ENCODE measurements at regions not wholly inside any gene's neighbourhood (a gene's known extent, or its start where the extent isn't known, plus 50 kb on each side); places are given as distances from the start of the nearest gene placed in this dataset.
A peak's percentile ranks its signal among the peaks of the same experiment; 100 is the strongest.

DNA sequence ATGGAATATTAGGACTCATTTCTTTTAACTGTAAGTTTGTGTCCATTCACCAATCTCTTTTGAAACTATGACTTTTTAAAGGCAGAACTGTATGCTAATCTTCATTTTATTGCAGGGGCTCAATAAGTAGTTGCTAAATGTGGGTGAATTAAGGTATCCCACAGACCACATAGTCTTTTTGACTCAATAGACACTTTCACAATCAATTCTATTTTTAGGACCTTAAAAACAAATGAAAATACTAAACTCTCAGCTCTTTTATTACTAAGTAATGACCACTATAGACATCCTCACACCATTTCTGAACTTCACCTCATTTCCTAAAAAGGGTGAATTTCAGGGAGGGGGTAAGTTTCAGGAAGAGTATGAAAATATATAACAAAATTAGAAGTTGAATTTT lies 106.8 kb upstream of the BEND6 start (continued):
- TF ChIP-seq, protein P1, sequence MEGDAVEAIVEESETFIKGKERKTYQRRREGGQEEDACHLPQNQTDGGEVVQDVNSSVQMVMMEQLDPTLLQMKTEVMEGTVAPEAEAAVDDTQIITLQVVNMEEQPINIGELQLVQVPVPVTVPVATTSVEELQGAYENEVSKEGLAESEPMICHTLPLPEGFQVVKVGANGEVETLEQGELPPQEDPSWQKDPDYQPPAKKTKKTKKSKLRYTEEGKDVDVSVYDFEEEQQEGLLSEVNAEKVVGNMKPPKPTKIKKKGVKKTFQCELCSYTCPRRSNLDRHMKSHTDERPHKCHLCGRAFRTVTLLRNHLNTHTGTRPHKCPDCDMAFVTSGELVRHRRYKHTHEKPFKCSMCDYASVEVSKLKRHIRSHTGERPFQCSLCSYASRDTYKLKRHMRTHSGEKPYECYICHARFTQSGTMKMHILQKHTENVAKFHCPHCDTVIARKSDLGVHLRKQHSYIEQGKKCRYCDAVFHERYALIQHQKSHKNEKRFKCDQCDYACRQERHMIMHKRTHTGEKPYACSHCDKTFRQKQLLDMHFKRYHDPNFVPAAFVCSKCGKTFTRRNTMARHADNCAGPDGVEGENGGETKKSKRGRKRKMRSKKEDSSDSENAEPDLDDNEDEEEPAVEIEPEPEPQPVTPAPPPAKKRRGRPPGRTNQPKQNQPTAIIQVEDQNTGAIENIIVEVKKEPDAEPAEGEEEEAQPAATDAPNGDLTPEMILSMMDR (conservative IDR thresholded peaks at IDR 0.05; ENCODE audit: low read depth in 2 of 2) = no peak
- TF ChIP-seq, protein P2, sequence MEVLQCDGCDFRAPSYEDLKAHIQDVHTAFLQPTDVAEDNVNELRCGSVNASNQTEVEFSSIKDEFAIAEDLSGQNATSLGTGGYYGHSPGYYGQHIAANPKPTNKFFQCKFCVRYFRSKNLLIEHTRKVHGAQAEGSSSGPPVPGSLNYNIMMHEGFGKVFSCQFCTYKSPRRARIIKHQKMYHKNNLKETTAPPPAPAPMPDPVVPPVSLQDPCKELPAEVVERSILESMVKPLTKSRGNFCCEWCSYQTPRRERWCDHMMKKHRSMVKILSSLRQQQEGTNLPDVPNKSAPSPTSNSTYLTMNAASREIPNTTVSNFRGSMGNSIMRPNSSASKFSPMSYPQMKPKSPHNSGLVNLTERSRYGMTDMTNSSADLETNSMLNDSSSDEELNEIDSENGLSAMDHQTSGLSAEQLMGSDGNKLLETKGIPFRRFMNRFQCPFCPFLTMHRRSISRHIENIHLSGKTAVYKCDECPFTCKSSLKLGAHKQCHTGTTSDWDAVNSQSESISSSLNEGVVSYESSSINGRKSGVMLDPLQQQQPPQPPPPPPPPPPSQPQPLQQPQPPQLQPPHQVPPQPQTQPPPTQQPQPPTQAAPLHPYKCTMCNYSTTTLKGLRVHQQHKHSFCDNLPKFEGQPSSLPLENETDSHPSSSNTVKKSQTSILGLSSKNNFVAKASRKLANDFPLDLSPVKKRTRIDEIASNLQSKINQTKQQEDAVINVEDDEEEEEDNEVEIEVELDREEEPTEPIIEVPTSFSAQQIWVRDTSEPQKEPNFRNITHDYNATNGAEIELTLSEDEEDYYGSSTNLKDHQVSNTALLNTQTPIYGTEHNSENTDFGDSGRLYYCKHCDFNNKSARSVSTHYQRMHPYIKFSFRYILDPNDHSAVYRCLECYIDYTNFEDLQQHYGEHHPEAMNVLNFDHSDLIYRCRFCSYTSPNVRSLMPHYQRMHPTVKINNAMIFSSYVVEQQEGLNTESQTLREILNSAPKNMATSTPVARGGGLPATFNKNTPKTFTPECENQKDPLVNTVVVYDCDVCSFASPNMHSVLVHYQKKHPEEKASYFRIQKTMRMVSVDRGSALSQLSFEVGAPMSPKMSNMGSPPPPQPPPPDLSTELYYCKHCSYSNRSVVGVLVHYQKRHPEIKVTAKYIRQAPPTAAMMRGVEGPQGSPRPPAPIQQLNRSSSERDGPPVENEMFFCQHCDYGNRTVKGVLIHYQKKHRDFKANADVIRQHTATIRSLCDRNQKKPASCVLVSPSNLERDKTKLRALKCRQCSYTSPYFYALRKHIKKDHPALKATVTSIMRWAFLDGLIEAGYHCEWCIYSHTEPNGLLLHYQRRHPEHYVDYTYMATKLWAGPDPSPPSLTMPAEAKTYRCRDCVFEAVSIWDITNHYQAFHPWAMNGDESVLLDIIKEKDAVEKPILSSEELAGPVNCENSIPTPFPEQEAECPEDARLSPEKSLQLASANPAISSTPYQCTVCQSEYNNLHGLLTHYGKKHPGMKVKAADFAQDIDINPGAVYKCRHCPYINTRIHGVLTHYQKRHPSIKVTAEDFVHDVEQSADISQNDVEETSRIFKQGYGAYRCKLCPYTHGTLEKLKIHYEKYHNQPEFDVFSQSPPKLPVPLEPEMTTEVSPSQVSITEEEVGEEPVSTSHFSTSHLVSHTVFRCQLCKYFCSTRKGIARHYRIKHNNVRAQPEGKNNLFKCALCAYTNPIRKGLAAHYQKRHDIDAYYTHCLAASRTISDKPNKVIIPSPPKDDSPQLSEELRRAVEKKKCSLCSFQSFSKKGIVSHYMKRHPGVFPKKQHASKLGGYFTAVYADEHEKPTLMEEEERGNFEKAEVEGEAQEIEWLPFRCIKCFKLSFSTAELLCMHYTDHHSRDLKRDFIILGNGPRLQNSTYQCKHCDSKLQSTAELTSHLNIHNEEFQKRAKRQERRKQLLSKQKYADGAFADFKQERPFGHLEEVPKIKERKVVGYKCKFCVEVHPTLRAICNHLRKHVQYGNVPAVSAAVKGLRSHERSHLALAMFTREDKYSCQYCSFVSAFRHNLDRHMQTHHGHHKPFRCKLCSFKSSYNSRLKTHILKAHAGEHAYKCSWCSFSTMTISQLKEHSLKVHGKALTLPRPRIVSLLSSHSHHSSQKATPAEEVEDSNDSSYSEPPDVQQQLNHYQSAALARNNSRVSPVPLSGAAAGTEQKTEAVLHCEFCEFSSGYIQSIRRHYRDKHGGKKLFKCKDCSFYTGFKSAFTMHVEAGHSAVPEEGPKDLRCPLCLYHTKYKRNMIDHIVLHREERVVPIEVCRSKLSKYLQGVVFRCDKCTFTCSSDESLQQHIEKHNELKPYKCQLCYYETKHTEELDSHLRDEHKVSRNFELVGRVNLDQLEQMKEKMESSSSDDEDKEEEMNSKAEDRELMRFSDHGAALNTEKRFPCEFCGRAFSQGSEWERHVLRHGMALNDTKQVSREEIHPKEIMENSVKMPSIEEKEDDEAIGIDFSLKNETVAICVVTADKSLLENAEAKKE (CRISPR knock-in tag; IDR thresholded peaks at IDR 0.05) = no peak
- TF ChIP-seq EZH2phosphoT487 (IDR thresholded peaks at IDR 0.05; ENCODE audit: unreplicated experiment) = no peak

DNA sequence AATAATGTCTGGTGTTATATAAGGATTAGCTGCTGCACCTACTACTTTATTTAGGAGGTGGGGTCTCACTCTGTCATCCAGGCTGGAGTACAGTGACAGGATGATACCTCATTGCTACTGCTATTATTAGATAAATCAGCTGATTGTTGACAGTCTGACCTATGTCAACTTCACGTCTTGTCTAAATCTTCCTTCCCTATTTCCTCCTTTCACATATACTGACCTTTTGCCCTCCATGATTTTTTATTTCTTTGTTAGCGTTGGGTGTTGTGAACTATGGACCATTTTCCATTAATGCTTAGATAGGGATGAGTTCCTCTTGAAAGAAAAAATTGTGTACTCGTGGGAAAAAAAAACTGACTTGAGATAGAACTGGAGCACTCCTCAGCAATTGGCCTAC lies 109.9 kb upstream of the BEND6 start:
- H3K4me2 ChIP-seq = no peak overlapping the region
- no peak overlapping the region for H2AFZ ChIP-seq
- H3F3A ChIP-seq (replicated peaks; ENCODE audit: low read depth) = no peaks in the 10 kb centered on the region; the same call in 1 of the 2 replicates
- peaks cover 67% of the 10 kb centered on the region for H3K4me1 ChIP-seq (ENCODE audit: insufficient read depth)
- H3K4me3 Mint-ChIP-seq = peak overlapping the region; percentile 10; the same call in 1 of the 3 replicates
- H3K36me3 Mint-ChIP-seq (ENCODE audit: low read depth) = no peaks in the 10 kb centered on the region
- no peak overlapping the region for H3K27ac Mint-ChIP-seq
- peaks cover 8% of the 10 kb centered on the region; the same call in 1 of the 2 replicates for H4K20me1 ChIP-seq (replicated peaks; ENCODE audit: insufficient read depth)
- no peak overlapping the region for H3K4me3 ChIP-seq
- H3K4me1 Mint-ChIP-seq = peaks cover 47% of the 10 kb centered on the region
- no peak overlapping the region for H3K27ac ChIP-seq (ENCODE audit: low read depth)
- no peak for DNase-seq (ENCODE audit: low spot score)
- H3K9me2 ChIP-seq (ENCODE audit: insufficient read depth) = no peaks in the 10 kb centered on the region
- peaks cover 12% of the 10 kb centered on the region for H3K27me3 Mint-ChIP-seq (ENCODE audit: insufficient read depth, low read depth, poor library complexity)
- TF ChIP-seq NANOG (IDR thresholded peaks at IDR 0.05; ENCODE audit: borderline replicate concordance) (no peak), CREB1 (CRISPR knock-in tag; IDR thresholded peaks at IDR 0.05; ENCODE audit: low read depth) (no peak), EZH2 (IDR thresholded peaks at IDR 0.05; ENCODE audit: low read depth, unreplicated experiment) (no peak)
- peaks cover 83% of the 10 kb centered on the region for H3K79me2 ChIP-seq (replicated peaks; ENCODE audit: insufficient read depth)
- H3K9me3 Mint-ChIP-seq = no peaks in the 10 kb centered on the region; the same call in 2 of the 3 replicates
- H3K27me3 ChIP-seq (ENCODE audit: insufficient read depth) = no peaks in the 10 kb centered on the region
- ATAC-seq = no peak
- no peaks in the 10 kb centered on the region for H3K36me3 ChIP-seq (ENCODE audit: insufficient read depth)

Data from GM23338 (cell line).